GM23338 (cell line): ENCODE measurements at regions not wholly inside any gene's neighbourhood (a gene's known extent, or its start where the extent isn't known, plus 50 kb on each side); places are given as distances from the start of the nearest gene placed in this dataset.

Experiments used
- ATAC-seq: fragments of 200-7000 bp; cut with Tn5 transposase; 3 replicates; pipeline ENCODE4 v1.9.1; 2020
- DNase-seq: peaks from one replicate; pipeline ENCODE4 v3.0.0-alpha.2; 2015; ENCODE audit warnings: low spot score
- H2AFZ ChIP-seq: fragments of 200-600 bp; sonication (generic); 2 replicates; pipeline ENCODE4 v1.8.0; 2016; ENCODE audit warnings: antibody characterized with exemption, mild to moderate bottlenecking, moderate library complexity
- H3F3A ChIP-seq: fragments of 200-600 bp; sonication (generic); replicated peaks from 2 replicates; pipeline ENCODE4 v1.8.0; 2017; ENCODE audit warnings: antibody characterized with exemption, mixed run types, low read depth
- H3K27ac ChIP-seq: fragments of 200-600 bp; sonication (generic); 2 replicates; pipeline ENCODE4 v1.6.1; 2016; ENCODE audit warnings: low read depth
- H3K27me3 ChIP-seq: fragments of 200-600 bp; sonication (generic); 2 replicates; pipeline ENCODE4 v1.8.0; 2016; ENCODE audit warnings: mild to moderate bottlenecking, mixed run types, moderate library complexity; ENCODE audit not compliant: insufficient read depth
- H3K36me3 ChIP-seq: fragments of 200-600 bp; sonication (generic); 2 replicates; pipeline ENCODE4 v1.8.0; 2016; ENCODE audit warnings: mild to moderate bottlenecking; ENCODE audit not compliant: insufficient read depth
- H3K4me1 ChIP-seq: fragments of 200-600 bp; sonication (generic); 2 replicates; pipeline ENCODE4 v1.8.0; 2016; ENCODE audit warnings: mild to moderate bottlenecking, moderate library complexity; ENCODE audit not compliant: insufficient read depth
- H3K4me2 ChIP-seq: fragments of 200-600 bp; sonication (generic); 2 replicates; pipeline ENCODE4 v1.7.1; 2017; ENCODE audit warnings: mixed run types
- H3K4me3 ChIP-seq: fragments of 200-600 bp; sonication (generic); 2 replicates; pipeline ENCODE4 v1.6.1; 2016; ENCODE audit warnings: mixed run types
- H3K79me2 ChIP-seq: fragments of 200-600 bp; sonication (generic); replicated peaks from 2 replicates; pipeline ENCODE4 v1.8.0; 2017; ENCODE audit warnings: mild to moderate bottlenecking; ENCODE audit not compliant: insufficient read depth
- H3K9me2 ChIP-seq: fragments of 200-600 bp; sonication (generic); 2 replicates; pipeline ENCODE4 v1.8.0; 2017; ENCODE audit not compliant: insufficient read depth
- H4K20me1 ChIP-seq: fragments of 200-600 bp; sonication (generic); replicated peaks from 2 replicates; pipeline ENCODE4 v1.8.0; 2017; ENCODE audit warnings: mild to moderate bottlenecking; ENCODE audit not compliant: insufficient read depth
- H3K27ac Mint-ChIP-seq: 2 replicates; pipeline ENCODE4 v1.8.0; 2020; ENCODE audit warnings: inconsistent platforms, mild to moderate bottlenecking, moderate library complexity, mixed read lengths
- H3K27me3 Mint-ChIP-seq: 3 replicates; pipeline ENCODE4 v1.8.0; 2022; ENCODE audit warnings: low read depth, mild to moderate bottlenecking, moderate library complexity, mixed read lengths, inconsistent platforms; ENCODE audit not compliant: insufficient read depth, poor library complexity
- H3K36me3 Mint-ChIP-seq: 3 replicates; pipeline ENCODE4 v1.8.0; 2021; ENCODE audit warnings: low read depth, mild to moderate bottlenecking, inconsistent platforms, moderate library complexity, mixed read lengths
- H3K4me1 Mint-ChIP-seq: 3 replicates; pipeline ENCODE4 v1.8.0; 2020; ENCODE audit warnings: mild to moderate bottlenecking, inconsistent platforms, mixed read lengths
- H3K4me3 Mint-ChIP-seq: 3 replicates; pipeline ENCODE4 v1.8.0; 2021; ENCODE audit warnings: moderate library complexity, mild to moderate bottlenecking, inconsistent platforms, mixed read lengths
- H3K9me3 Mint-ChIP-seq: 3 replicates; pipeline ENCODE4 v1.8.0; 2020; ENCODE audit warnings: moderate library complexity, mild to moderate bottlenecking, inconsistent platforms, mixed read lengths
- CREB1 ChIP-seq: fragments of 250-450 bp; sonication (Bioruptor Pico); IDR thresholded peaks from 2 replicates; pipeline ENCODE4 v1.5.0; 2020; ENCODE audit warnings: low read depth, mild to moderate bottlenecking, moderate library complexity
- EZH2 ChIP-seq: fragments of 200-600 bp; sonication (generic); IDR thresholded peaks from one replicate; pipeline ENCODE4 v1.8.0; 2017; ENCODE audit warnings: antibody characterized with exemption, mild to moderate bottlenecking, low read depth; ENCODE audit not compliant: unreplicated experiment
- EZH2phosphoT487 ChIP-seq: fragments of 200-600 bp; sonication (generic); IDR thresholded peaks from one replicate; pipeline ENCODE4 v1.8.1; 2018; ENCODE audit warnings: antibody characterized with exemption; ENCODE audit not compliant: unreplicated experiment
- JUNB ChIP-seq: IDR thresholded peaks from one replicate; pipeline ENCODE4 v1.6.1; 2016; ENCODE audit warnings: antibody characterized with exemption; ENCODE audit not compliant: unreplicated experiment
- NANOG ChIP-seq: IDR thresholded peaks from 2 replicates; pipeline ENCODE4 v1.6.1; 2016; ENCODE audit warnings: antibody characterized with exemption, borderline replicate concordance
- POLR2AphosphoS5 ChIP-seq: IDR thresholded peaks from 2 replicates; pipeline ENCODE4 v1.6.1; 2016; ENCODE audit warnings: antibody characterized with exemption, low read depth
- STAT1 ChIP-seq: IDR thresholded peaks from one replicate; pipeline ENCODE4 v1.6.1; 2016; ENCODE audit warnings: antibody characterized with exemption; ENCODE audit not compliant: unreplicated experiment
- ZNF114 ChIP-seq: fragments of 250-450 bp; sonication (Bioruptor Pico); IDR thresholded peaks from 2 replicates; pipeline ENCODE4 v1.5.0; 2020; ENCODE audit warnings: mild to moderate bottlenecking, moderate library complexity
- ZNF331 ChIP-seq: fragments of 250-450 bp; sonication (Bioruptor Pico); IDR thresholded peaks from 2 replicates; pipeline ENCODE4 v1.5.0; 2020; ENCODE audit warnings: low read depth, mild to moderate bottlenecking, moderate library complexity
- TF ChIP-seq, protein P1 (sequence below), 2 experiments: fragments of 200-600 bp in 1 of 2; sonication (generic) in 1 of 2; conservative IDR thresholded peaks; 2 replicates each; pipeline versions ENCODE4 v1.5.1 to v1.6.1; 2016 to 2017; ENCODE audit warnings: antibody characterized with exemption in 2 of 2, low read depth in 2 of 2, mild to moderate bottlenecking in 2 of 2, moderate library complexity in 1 of 2
- TF ChIP-seq, protein P2 (sequence below): IDR thresholded peaks from one replicate; pipeline ENCODE4 v1.6.1; 2018; ENCODE audit warnings: antibody characterized with exemption; ENCODE audit not compliant: unreplicated experiment
- TF ChIP-seq, protein P3 (sequence below): fragments of 250-450 bp; sonication (Bioruptor Pico); IDR thresholded peaks from 2 replicates; pipeline ENCODE4 v1.5.0; 2020; ENCODE audit warnings: mild to moderate bottlenecking, moderate library complexity
- TF ChIP-seq, protein P4 (sequence below): IDR thresholded peaks from 2 replicates; pipeline ENCODE4 v1.6.1; 2016; ENCODE audit warnings: antibody characterized with exemption

DNA sequence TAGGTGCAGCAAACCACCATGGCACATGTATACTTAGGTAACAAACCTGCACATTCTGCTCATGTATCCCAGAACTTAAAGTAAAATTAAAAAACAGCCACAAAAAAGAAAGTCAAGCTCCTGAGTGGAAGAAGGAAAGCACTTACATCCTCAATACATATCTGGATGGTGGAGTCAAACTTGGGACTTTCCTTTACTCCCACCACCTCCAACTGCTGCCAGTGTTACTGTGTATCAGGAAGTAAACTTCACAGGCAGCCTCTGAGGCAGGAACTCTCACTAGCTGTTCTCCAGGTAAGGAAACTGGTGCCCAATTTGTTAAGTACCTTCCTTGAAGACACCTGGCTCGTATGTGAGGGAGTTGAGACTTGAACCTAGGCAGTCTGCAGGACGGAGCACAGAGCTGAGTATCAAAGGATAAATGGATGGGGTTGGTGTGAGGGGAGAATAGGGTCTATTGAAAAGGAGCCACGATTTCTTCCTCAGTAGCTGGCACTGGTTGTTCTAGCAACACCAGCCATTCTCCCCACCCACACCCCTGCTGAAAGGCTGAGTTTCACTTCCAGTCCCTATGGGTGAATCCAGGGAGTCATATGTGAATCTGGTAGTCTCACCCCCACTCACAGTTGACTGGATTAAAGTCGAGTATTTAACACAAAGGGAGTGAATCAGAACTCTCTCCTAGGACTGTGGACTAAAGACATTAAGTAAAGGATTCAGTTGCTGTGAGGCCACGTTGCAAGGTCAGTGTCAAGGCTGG, 50.0 kb upstream of the GPR39 start:
- no peaks in the 10 kb centered on the region for H3K79me2 ChIP-seq
- H3K4me3 ChIP-seq: no peak overlapping the region
- H3K4me1 ChIP-seq: no peaks in the 10 kb centered on the region
- H3K4me2 ChIP-seq: no peak overlapping the region
- H3F3A ChIP-seq: no peaks in the 10 kb centered on the region
- no peak overlapping the region for H3K4me3 Mint-ChIP-seq
- ATAC-seq (no peak), DNase-seq (no peak)
- TF ChIP-seq ZNF331 (CRISPR knock-in tag): no peak
- TF ChIP-seq JUNB: no peak
- TF ChIP-seq, protein P1, sequence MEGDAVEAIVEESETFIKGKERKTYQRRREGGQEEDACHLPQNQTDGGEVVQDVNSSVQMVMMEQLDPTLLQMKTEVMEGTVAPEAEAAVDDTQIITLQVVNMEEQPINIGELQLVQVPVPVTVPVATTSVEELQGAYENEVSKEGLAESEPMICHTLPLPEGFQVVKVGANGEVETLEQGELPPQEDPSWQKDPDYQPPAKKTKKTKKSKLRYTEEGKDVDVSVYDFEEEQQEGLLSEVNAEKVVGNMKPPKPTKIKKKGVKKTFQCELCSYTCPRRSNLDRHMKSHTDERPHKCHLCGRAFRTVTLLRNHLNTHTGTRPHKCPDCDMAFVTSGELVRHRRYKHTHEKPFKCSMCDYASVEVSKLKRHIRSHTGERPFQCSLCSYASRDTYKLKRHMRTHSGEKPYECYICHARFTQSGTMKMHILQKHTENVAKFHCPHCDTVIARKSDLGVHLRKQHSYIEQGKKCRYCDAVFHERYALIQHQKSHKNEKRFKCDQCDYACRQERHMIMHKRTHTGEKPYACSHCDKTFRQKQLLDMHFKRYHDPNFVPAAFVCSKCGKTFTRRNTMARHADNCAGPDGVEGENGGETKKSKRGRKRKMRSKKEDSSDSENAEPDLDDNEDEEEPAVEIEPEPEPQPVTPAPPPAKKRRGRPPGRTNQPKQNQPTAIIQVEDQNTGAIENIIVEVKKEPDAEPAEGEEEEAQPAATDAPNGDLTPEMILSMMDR (conservative IDR thresholded peaks at IDR 0.05; ENCODE audit: low read depth in 2 of 2): no peak
- TF ChIP-seq, protein P2, sequence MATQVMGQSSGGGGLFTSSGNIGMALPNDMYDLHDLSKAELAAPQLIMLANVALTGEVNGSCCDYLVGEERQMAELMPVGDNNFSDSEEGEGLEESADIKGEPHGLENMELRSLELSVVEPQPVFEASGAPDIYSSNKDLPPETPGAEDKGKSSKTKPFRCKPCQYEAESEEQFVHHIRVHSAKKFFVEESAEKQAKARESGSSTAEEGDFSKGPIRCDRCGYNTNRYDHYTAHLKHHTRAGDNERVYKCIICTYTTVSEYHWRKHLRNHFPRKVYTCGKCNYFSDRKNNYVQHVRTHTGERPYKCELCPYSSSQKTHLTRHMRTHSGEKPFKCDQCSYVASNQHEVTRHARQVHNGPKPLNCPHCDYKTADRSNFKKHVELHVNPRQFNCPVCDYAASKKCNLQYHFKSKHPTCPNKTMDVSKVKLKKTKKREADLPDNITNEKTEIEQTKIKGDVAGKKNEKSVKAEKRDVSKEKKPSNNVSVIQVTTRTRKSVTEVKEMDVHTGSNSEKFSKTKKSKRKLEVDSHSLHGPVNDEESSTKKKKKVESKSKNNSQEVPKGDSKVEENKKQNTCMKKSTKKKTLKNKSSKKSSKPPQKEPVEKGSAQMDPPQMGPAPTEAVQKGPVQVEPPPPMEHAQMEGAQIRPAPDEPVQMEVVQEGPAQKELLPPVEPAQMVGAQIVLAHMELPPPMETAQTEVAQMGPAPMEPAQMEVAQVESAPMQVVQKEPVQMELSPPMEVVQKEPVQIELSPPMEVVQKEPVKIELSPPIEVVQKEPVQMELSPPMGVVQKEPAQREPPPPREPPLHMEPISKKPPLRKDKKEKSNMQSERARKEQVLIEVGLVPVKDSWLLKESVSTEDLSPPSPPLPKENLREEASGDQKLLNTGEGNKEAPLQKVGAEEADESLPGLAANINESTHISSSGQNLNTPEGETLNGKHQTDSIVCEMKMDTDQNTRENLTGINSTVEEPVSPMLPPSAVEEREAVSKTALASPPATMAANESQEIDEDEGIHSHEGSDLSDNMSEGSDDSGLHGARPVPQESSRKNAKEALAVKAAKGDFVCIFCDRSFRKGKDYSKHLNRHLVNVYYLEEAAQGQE: no peak
- no peak for TF ChIP-seq STAT1
- no peak for TF ChIP-seq EZH2
- TF ChIP-seq CREB1 (CRISPR knock-in tag): no peak
- TF ChIP-seq, protein P3, sequence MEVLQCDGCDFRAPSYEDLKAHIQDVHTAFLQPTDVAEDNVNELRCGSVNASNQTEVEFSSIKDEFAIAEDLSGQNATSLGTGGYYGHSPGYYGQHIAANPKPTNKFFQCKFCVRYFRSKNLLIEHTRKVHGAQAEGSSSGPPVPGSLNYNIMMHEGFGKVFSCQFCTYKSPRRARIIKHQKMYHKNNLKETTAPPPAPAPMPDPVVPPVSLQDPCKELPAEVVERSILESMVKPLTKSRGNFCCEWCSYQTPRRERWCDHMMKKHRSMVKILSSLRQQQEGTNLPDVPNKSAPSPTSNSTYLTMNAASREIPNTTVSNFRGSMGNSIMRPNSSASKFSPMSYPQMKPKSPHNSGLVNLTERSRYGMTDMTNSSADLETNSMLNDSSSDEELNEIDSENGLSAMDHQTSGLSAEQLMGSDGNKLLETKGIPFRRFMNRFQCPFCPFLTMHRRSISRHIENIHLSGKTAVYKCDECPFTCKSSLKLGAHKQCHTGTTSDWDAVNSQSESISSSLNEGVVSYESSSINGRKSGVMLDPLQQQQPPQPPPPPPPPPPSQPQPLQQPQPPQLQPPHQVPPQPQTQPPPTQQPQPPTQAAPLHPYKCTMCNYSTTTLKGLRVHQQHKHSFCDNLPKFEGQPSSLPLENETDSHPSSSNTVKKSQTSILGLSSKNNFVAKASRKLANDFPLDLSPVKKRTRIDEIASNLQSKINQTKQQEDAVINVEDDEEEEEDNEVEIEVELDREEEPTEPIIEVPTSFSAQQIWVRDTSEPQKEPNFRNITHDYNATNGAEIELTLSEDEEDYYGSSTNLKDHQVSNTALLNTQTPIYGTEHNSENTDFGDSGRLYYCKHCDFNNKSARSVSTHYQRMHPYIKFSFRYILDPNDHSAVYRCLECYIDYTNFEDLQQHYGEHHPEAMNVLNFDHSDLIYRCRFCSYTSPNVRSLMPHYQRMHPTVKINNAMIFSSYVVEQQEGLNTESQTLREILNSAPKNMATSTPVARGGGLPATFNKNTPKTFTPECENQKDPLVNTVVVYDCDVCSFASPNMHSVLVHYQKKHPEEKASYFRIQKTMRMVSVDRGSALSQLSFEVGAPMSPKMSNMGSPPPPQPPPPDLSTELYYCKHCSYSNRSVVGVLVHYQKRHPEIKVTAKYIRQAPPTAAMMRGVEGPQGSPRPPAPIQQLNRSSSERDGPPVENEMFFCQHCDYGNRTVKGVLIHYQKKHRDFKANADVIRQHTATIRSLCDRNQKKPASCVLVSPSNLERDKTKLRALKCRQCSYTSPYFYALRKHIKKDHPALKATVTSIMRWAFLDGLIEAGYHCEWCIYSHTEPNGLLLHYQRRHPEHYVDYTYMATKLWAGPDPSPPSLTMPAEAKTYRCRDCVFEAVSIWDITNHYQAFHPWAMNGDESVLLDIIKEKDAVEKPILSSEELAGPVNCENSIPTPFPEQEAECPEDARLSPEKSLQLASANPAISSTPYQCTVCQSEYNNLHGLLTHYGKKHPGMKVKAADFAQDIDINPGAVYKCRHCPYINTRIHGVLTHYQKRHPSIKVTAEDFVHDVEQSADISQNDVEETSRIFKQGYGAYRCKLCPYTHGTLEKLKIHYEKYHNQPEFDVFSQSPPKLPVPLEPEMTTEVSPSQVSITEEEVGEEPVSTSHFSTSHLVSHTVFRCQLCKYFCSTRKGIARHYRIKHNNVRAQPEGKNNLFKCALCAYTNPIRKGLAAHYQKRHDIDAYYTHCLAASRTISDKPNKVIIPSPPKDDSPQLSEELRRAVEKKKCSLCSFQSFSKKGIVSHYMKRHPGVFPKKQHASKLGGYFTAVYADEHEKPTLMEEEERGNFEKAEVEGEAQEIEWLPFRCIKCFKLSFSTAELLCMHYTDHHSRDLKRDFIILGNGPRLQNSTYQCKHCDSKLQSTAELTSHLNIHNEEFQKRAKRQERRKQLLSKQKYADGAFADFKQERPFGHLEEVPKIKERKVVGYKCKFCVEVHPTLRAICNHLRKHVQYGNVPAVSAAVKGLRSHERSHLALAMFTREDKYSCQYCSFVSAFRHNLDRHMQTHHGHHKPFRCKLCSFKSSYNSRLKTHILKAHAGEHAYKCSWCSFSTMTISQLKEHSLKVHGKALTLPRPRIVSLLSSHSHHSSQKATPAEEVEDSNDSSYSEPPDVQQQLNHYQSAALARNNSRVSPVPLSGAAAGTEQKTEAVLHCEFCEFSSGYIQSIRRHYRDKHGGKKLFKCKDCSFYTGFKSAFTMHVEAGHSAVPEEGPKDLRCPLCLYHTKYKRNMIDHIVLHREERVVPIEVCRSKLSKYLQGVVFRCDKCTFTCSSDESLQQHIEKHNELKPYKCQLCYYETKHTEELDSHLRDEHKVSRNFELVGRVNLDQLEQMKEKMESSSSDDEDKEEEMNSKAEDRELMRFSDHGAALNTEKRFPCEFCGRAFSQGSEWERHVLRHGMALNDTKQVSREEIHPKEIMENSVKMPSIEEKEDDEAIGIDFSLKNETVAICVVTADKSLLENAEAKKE: no peak
- no peak for TF ChIP-seq ZNF114
- no peak for TF ChIP-seq NANOG
- TF ChIP-seq POLR2AphosphoS5: no peak
- no peak for TF ChIP-seq EZH2phosphoT487
- TF ChIP-seq, protein P4, sequence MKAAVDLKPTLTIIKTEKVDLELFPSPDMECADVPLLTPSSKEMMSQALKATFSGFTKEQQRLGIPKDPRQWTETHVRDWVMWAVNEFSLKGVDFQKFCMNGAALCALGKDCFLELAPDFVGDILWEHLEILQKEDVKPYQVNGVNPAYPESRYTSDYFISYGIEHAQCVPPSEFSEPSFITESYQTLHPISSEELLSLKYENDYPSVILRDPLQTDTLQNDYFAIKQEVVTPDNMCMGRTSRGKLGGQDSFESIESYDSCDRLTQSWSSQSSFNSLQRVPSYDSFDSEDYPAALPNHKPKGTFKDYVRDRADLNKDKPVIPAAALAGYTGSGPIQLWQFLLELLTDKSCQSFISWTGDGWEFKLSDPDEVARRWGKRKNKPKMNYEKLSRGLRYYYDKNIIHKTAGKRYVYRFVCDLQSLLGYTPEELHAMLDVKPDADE: no peak
- H3K27me3 ChIP-seq: peaks cover 10% of the 10 kb centered on the region
- peaks cover 8% of the 10 kb centered on the region; the same call in 2 of the 3 replicates for H3K36me3 Mint-ChIP-seq
- H3K4me1 Mint-ChIP-seq: peaks cover 9% of the 10 kb centered on the region
- H3K9me2 ChIP-seq: no peaks in the 10 kb centered on the region
- no peaks in the 10 kb centered on the region for H3K27me3 Mint-ChIP-seq
- no peaks in the 10 kb centered on the region for H4K20me1 ChIP-seq
- H2AFZ ChIP-seq: no peak overlapping the region
- H3K27ac Mint-ChIP-seq: no peak overlapping the region
- peaks cover 22% of the 10 kb centered on the region; the same call in 2 of the 3 replicates for H3K9me3 Mint-ChIP-seq
- no peak overlapping the region for H3K27ac ChIP-seq
- H3K36me3 ChIP-seq: no peaks in the 10 kb centered on the region
